ENCODE measurements at regions not wholly inside any gene's neighbourhood (a gene's known extent, or its start where the extent isn't known, plus 50 kb on each side); places are given as distances from the start of the nearest gene placed in this dataset.

- Histone ChIP-seq H3K36me3 (ENCODE audit: control insufficient read depth in 2 of 2, extremely low read depth in 1 of 2, insufficient read depth in 2 of 2, low read length in 2 of 2) (no peaks in the 10 kb centered on the region), H3K79me2 (ENCODE audit: control insufficient read depth, insufficient read depth, low read length) (no peaks in the 10 kb centered on the region), H2AFZ (ENCODE audit: control insufficient read depth, low read length) (no peak overlapping the region), H3K4me1 (ENCODE audit: control insufficient read depth, extremely low read depth, insufficient read depth, low read length) (peaks cover 4% of the 10 kb centered on the region), H3K9me1 (ENCODE audit: control insufficient read depth, extremely low read depth, insufficient read depth, low read length) (no peaks in the 10 kb centered on the region), H3K27me3 (ENCODE audit: control insufficient read depth, extremely low read depth, insufficient read depth, low read length) (no peaks in the 10 kb centered on the region), H3K9ac (ENCODE audit: control insufficient read depth, extremely low read depth, insufficient read depth, low read length) (no peak overlapping the region), H3K4me3 (ENCODE audit: control insufficient read depth in 2 of 3, extremely low read depth in 1 of 3, insufficient read depth in 2 of 3, low read depth in 1 of 3, low read length in 3 of 3) (no peak overlapping the region), H3K4me2 (ENCODE audit: control insufficient read depth, extremely low read depth, insufficient read depth, low read depth, low read length) (no peak overlapping the region), H3K9me3 (ENCODE audit: control insufficient read depth, low read depth, low read length) (no peaks in the 10 kb centered on the region), H4K20me1 (ENCODE audit: control insufficient read depth, extremely low read depth, insufficient read depth, low read length) (no peaks in the 10 kb centered on the region), H3K27ac (ENCODE audit: control insufficient read depth, insufficient read depth, low read length) (no peak overlapping the region)
- dilution Hi-C loops (cut with MboI; ENCODE audit: extremely low pct_ligation_motif_present, low sequenced_read_pairs) = no loop called here
- DNase-seq (ENCODE audit: low read depth, low spot score) (no peak), FAIRE-seq (no peak)
- TF ChIP-seq EZH2 (IDR thresholded peaks at IDR 0.05; ENCODE audit: low read length) = no peak
- no peak for TF ChIP-seq CTCF (optimal IDR thresholded peaks at IDR 0.05 in 1 of 3, IDR thresholded peaks at IDR 0.05 in 1 of 3, conservative IDR thresholded peaks at IDR 0.05 in 1 of 3; ENCODE audit: extremely low read depth in 1 of 3, insufficient read depth in 2 of 3, low read length in 3 of 3)
Observed at GRCh38 chr11:26851291-26851690, 129.4 kb upstream of the SLC5A12 start.

GRCh38 chr11:26851696-26852095 is 129.8 kb upstream of the SLC5A12 start:
- Histone ChIP-seq H3K4me2 (ENCODE audit: control insufficient read depth, extremely low read depth, insufficient read depth, low read depth, low read length) (no peak overlapping the region), H3K9me3 (ENCODE audit: control insufficient read depth, low read depth, low read length) (no peaks in the 10 kb centered on the region), H3K9me1 (ENCODE audit: control insufficient read depth, extremely low read depth, insufficient read depth, low read length) (no peaks in the 10 kb centered on the region), H3K79me2 (ENCODE audit: control insufficient read depth, insufficient read depth, low read length) (no peaks in the 10 kb centered on the region), H3K27me3 (ENCODE audit: control insufficient read depth, extremely low read depth, insufficient read depth, low read length) (no peaks in the 10 kb centered on the region), H3K9ac (ENCODE audit: control insufficient read depth, extremely low read depth, insufficient read depth, low read length) (no peak overlapping the region), H3K4me1 (ENCODE audit: control insufficient read depth, extremely low read depth, insufficient read depth, low read length) (peaks cover 4% of the 10 kb centered on the region), H4K20me1 (ENCODE audit: control insufficient read depth, extremely low read depth, insufficient read depth, low read length) (no peaks in the 10 kb centered on the region), H3K4me3 (ENCODE audit: control insufficient read depth in 2 of 3, extremely low read depth in 1 of 3, insufficient read depth in 2 of 3, low read depth in 1 of 3, low read length in 3 of 3) (no peak overlapping the region), H2AFZ (ENCODE audit: control insufficient read depth, low read length) (no peak overlapping the region), H3K36me3 (ENCODE audit: control insufficient read depth in 2 of 2, extremely low read depth in 1 of 2, insufficient read depth in 2 of 2, low read length in 2 of 2) (no peaks in the 10 kb centered on the region), H3K27ac (ENCODE audit: control insufficient read depth, insufficient read depth, low read length) (no peak overlapping the region)
- DNase-seq (ENCODE audit: low read depth, low spot score) = no peak
- dilution Hi-C loops (cut with MboI; ENCODE audit: extremely low pct_ligation_motif_present, low sequenced_read_pairs) = no loop called here
- no peak for FAIRE-seq
- TF ChIP-seq EZH2 (IDR thresholded peaks at IDR 0.05; ENCODE audit: low read length) (no peak), CTCF (optimal IDR thresholded peaks at IDR 0.05 in 1 of 3, IDR thresholded peaks at IDR 0.05 in 1 of 3, conservative IDR thresholded peaks at IDR 0.05 in 1 of 3; ENCODE audit: extremely low read depth in 1 of 3, insufficient read depth in 2 of 3, low read length in 3 of 3) (no peak)
